GM19438 (cell line): ENCODE measurements at regions not wholly inside any gene's neighbourhood (a gene's known extent, or its start where the extent isn't known, plus 50 kb on each side); places are given as distances from the start of the nearest gene placed in this dataset.
"Not testable (repeated sequence)": the region's sequence is repeated elsewhere in the genome, so short reads cannot be mapped to it uniquely, and the experiment has no call there.

Experiments
- ATAC-seq: cut with Tn5 transposase; IDR thresholded peaks from one replicate; pipeline ENCODE4 v1.9.1; 2021; ENCODE audit warnings: low read depth; ENCODE audit not compliant: unreplicated experiment

DNA sequence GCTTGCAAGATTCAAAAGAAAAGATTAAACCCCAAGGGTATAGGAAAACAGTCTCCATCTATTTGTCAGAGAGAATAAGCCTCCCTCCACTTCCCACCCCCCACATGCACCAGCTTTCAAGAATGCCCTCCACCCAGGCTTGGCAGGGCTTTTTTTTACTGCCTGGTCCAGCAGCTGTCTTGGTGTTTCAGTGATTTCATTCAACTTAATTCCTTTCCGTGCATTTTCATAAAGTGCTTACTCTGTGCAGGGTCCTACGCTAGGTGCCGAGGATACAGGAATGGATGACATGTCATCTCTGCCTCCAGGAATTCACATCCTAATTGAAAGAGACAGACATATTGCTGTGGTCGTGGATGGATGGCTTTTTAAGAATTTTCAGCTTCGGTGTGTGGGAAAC lies 117.9 kb downstream of the LRATD1 start:
- ATAC-seq: no peak

DNA sequence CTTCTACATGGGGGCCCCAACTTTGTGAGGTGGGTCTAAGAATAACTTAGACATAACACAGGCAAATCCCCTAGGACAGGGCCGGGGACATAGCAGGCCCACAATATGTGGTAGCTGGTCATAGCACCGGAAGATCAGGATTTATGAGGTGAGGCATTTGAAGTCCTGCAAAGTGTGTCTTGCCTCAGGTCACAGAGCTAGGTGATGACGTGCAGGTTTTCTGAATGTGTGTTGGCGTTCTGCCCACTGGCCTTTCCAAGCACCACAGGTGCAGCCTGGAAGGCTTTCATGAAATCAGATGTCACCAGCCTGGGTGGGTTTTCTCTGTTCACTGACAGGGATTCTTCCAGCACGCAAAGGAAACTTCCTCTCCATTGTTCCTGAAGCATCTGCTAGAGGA lies 119.1 kb downstream of the LRATD1 start:
- ATAC-seq: no peak

DNA sequence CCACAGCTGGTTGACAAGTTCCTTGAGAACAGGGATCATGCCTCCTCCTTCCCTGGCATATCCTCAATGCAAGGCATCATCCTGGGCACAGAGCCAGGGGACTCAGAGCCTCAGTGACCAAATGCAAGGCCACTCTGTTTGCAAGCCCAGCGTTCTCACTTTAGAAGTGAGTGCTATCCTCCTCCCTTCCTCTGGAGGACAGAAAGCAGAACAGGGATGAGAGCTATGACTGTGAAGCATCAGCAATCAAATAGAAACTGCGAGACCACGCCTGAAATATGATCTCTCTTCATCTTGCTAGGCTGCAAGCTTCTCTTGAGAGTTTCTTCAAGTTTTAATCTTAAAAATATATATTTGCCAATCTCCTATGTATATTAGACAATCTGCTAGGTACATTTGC lies 119.8 kb downstream of the LRATD1 start:
- ATAC-seq: no peak

DNA sequence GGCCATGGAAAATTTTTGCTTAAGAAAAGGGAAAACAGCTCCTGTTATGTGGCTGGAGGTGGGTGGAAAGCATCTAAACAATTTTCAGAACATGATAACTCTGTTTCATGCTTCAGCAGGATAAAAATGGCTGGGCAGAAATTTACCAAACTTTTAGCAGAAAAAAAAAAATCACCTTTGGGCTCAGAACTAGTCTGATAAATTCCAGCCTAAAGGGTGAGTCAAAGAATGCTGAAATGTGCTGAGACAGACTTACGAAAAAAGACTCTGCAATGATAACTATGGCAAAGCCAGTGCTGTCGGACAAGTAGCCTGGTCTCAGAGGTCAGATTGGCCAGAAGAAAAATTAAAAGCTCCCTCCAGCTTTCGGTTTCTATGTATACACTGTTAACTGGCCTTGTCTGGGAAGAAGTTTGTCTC lies 123.6 kb downstream of the LRATD1 start:
- no peak for ATAC-seq

DNA sequence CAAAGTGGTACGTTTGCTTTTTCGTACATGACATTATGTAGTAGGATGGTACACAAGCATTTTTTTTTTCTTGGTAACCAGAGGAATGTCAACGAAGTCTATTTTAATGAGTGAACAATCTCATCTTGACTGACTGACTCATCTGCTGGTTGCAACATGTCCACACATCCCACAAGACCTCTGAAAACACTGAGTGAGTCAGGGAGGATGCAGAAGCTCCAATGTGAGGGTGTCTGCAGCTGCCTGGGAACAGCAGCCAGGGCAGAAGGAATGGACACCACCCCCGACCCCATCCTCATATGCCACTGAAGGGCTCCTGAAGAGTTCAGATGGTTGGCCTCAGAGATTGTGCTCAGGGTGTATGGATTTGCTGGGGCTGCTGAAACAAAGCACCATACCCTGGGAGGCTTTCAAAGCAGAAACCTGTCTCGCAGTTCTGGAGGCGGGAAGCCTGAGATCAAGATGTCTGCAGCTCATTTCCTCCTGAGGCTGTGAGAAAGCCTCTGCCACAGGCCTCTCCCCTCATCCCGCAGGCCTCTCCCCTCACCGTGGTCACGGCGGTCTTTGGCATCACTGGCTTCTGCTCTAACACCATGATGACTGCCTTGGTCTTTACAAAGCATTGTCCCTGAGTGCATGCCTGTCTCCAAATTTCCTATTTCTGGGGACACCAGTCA lies 124.6 kb downstream of the LRATD1 start:
- no peak for ATAC-seq

DNA sequence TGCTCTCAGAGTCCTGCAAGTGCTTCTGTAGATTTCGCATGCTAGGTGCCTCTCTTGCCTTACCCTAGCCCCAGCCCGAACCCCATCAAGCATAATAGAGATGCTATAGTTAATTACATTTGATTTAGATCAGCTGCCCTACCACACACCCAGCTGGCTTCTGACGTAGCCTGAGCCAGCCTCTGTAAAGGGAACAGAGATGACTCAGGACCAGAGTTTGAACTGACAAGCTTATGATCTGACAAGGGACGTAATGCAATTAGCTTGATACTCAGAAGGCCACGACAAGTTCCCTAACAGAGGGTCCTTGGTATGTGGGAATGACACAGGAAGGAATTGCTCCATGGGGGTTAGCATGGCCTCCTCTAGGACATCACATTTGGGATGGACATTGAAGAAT lies 126.6 kb downstream of the LRATD1 start:
- no peak for ATAC-seq

DNA sequence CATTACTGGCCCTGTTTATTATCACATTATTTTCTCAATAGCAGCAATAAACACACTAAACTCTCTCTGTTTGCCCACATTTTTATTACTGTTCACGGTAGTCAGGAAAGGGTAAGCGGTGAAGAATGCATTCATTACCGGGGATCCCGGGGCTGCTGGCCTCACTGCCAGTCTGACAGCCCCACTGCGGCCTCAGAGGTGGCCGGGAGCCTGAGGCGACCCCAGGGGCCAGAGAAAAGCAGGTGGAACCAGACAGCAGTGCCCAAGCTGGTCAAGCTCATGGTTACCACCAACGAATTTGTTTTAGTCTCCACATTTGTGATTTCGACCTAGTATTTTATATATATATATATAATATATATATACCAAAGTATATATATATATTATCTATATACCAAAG lies 127.7 kb downstream of the LRATD1 start:
- no peak for ATAC-seq

DNA sequence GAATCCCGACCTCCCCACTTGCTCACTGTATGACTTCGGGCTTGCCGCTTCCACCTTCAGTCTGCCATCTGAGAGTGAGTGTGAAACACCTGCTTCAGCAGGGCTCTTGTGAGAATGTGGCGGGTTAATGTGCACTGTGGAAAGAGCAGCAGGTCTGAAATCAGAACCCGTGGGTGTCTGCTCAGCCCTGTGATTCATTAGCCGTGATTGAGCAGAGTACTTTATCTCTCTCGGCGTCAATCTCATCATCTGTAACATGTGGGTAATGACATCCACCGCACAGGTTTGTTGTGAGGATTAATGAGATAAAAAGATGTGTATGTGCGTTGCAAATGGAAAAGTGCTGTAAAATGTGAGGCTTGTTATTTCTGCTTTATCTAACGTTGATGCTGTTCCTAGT lies 128.6 kb downstream of the LRATD1 start:
- no peak for ATAC-seq

DNA sequence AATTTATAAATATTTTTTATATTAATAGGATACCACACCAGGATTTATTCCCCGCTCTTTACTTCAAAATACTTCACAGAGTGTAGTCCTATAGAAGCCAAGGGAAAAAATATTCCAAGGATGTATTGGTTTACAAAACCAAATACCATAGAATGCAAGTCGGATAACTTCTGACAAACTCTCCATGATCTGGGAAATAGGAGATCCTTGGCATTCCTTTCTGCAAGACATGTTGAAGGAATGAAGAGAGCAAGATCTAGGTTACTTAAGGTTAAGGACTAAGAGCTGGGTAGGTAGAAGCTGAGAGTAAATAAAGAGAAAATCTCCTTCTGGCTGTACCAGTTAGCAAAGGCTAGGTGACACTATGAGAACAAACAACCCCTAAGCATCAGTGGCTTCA lies 141.2 kb downstream of the LRATD1 start:
- no peak for ATAC-seq

DNA sequence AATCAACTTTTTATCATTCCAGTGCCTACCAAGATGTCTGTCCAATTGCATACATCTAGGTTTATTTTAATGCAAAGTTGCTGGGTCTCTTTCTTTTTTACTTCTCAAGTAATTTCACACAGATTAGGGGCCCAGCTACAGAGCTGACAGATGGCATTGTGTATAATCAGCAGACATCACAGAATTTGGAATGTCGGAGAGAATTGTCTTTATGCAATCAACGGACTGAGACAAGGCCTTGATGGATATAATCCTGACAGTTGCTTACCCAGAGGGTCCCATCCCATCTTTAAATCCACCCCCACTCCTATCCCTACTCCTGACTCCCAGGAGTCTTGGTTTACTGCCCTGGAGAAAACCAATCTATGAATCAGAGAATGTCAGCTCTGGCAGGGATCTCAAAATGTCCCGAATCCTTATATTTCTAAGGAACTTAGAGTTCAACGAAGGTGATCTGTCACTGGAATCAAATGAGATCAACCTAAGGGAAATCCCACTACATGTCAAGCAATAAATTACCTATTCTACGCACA lies 142.0 kb downstream of the LRATD1 start:
- ATAC-seq: no peak

DNA sequence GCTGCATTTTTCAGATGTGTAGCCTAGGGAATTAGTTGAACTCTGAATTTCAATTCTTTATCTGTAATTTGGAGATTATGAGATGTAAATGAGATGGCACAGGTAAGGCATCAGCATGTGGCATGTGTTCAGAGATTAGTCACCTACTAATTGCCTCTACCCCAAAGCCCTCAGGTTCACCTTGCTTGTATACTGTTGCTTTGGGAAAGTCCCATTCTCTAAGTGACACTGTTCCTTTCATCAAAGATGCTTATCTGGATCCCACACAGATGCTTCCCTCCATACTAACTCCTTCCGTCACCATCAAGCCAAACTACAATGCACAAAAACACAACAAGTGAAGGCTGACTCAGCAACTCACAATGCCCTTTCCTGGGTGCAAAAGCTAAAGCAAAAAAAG lies 143.7 kb downstream of the LRATD1 start:
- ATAC-seq: no peak

DNA sequence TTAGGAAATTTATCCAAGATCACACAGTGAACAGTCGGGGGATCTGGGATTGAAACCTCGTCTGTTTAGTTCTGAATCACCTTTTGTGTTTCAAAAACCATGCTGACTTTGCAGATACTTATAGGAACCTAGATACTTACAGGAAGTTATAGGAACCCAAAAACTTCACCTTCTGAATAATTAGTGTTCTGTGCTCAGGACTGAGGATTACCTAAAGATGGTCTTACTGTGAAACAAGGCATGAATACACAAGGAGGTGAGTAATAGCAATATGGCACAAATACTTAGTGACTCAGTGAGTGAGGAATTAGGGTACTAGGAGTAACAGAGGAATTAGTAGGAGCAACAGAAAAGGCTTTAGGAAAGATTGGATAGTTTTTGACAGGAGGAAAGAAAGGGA lies 145.5 kb downstream of the LRATD1 start:
- no peak for ATAC-seq

DNA sequence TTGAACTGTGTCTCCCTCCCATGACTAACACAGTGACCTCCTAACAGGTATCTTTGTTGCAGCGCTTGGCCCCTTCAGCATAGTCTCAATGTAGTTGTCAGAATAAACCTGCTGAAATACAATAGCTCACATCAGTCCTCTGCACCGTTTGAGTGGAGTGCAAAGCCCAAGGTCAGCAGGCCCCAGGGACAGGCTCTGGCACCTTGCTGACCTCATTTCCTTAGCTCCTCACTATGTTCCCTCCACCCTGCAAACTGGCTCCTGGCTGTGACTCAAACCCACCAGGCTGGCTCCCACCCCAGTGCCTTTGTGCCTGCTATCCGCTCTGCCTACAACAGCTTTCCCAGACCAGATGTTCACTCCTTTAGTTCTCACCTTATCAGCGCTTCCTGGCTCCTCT lies 146.7 kb downstream of the LRATD1 start:
- ATAC-seq: no peak

DNA sequence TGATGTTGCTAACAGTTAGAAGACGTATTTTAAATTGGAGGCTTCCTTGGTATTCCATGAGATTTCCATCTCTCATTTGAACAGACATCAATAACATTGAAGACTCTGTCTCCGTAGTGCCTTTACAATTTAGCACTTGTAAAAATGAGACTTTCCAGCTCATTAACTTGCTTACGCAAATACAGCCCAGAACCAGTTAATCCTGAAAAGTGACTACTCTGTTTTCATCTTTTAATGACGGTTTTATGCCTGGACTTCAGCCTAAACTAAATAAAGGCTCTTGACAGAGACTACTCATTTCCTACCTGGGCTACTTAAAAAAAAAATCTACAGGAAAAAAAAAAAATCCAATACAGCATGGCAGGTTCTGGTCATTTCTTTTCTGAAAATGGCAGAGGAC lies 148.6 kb downstream of the LRATD1 start:
- ATAC-seq: no peak

DNA sequence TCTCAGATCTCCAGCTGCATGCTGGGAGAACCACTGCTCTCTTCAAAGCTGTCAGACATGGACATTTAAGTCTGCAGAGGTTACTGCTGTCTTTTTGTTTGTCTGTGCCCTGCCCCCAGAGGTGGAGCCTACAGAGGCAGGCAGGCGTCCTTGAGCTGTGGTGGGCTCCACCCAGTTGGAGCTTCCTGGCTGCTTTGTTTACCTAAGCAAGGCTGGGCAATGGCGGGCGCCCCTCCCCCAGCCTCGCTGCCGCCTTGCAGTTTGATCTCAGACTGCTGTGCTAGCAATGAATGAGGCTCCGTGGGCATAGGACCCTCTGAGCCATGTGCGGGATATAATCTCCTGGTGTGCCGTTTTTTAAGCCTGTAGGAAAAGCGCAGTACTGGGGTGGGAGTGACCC lies 156.3 kb downstream of the LRATD1 start:
- ATAC-seq: not testable (repeated sequence)

DNA sequence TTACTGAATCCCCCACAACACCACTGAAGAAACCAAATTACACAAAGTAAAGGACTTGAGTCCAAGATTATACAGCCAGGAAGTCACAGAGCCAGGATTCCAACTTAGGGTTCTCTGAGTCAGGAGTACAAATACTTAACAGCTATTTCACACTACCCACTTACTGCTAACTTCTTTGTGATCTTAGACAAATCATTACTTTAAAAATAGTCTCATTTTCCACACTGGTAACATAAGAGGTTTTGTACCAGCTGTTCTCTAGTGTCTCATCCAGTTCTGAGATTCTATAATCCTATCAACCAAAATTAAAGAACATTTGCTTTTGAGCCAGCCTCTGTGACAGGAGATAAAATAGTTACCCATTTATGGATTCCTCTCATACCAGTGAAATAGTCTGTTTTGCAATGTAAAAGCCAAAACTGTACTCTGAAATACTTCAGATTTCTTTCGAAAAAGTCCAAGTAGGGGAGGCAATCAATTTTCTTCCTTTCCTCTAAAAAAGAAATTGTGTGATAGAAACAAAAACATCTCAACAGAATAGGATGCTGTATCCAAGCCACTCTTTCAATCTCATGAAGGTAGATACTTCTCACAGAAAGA lies 157.6 kb downstream of the LRATD1 start:
- no peak for ATAC-seq

DNA sequence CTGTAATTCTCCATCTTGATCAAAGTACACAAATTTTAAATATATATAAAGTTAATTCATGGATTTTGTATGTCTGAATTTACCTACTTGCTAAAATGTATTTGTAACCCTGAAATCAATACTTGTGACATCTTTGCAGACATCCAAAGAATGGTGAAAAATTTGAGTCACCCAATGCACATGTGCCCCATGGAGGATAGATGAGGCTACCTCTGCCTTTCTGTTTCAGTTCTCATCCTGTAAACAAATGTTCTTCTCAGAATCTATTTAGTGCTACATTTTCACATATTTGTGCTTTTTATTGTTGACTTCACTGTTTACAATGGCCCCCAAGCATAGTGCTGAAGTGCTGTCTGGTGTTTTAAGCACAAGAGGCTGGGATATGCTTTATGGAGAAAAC lies 171.5 kb downstream of the LRATD1 start:
- no peak for ATAC-seq

DNA sequence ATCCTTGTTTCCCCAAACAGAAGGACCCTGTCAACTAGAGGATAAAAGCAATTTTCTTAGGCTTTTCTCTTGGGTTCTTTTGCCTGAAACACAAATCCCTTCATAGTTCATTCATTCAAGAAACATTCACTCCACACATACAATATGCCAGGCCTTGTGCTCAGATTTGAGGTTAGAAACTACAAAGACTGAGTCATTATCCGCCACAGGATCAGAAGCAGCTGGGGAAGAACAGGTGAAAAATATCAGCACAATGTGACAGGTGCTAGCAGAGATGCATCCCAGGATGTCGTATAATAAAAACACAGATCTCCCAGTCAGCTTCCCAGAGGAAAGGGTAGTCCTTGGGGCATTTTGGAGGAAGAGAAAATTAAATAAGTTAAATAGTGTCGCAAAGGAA lies 172.4 kb downstream of the LRATD1 start:
- ATAC-seq: no peak

DNA sequence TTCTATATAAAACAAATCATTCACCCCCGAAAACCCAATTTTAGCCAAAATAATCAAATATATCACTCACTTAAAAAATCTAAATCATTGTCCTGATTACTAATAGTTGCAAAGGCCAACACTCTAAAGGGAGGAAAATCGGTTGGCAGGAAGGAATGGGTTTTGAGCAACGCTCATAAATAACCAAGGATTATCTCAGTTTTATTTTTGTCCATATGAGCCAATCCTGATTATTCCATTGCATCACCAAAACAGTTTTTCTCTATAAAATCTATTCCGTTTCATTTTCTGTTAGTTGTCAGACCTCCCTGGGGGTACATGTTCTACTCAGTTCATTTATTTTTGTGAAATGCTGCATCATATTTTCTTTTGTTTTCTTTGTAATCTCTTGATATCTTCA lies 174.1 kb downstream of the LRATD1 start:
- ATAC-seq: no peak

DNA sequence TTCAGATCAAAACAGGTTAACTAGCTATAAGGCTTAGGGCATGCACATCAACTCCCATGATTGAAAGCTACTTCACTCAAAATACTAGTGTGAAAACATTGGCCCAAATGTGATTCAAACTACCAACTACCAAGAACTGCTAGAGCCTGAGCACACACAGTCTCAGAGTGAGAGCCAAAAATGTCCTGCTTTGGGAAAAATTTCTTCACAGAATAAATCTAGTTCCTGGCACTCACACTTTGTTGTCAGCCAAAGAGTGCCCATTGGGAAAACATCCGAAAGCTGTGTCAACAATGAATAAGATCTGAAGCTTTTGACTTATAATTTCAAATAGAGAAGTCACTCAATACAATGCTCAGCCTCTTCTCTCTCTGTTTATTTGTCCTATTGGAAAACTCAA lies 182.7 kb downstream of the LRATD1 start:
- ATAC-seq: no peak

DNA sequence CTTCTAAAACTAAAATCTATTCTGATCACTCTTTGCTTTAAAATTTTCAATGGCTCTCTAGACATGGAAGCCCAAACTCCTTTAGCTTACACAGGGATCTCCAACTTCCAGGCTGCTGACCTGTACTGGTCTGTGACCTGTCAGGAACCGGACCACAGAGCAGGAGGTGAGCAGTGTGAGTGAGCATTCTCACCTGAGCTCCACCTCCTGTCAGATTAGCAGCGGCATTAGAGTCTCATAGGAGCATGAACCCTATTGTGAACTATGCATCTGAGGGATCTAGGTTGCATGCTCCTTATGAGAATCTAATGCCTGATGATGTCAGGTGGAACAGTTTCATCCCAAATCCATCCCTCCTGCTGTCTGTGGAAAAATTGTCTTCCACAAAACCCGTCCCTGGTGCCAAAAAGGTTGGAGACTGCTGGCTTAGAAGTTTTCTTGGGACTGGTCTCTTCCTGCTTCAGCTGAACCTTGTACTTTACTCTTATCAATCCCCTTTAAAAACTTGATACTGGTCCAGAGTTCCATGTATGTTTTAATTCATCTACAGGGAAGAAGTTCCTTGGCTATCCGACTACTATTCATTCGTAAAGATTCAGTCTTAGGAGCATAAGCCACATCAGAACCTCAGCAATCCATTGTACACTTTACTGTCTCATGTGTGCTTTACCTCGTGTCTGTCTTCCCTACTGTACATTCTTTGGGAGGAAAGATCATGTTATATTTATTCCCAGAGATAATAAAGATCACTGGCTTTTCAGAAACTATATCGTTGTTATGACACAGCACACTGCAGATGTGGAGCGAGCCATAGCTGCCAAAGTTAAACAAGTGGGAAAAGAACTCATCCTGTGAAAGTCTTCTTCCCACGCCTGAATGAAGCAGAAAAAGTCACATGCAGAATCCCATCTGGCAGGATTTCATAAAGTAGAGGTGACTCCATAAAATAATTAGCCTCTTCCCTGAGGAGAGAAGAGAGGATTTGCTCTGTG lies 183.8 kb downstream of the LRATD1 start:
- ATAC-seq: no peak
